ENCODE measurements at regions not wholly inside any gene's neighbourhood (a gene's known extent, or its start where the extent isn't known, plus 50 kb on each side); places are given as distances from the start of the nearest gene placed in this dataset.

- peaks cover 6% of the 10 kb centered on the region for H3K27me3 Mint-ChIP-seq
- CTCF ChIA-PET: no interaction called here
Measured at GRCh38 chr15:25624504-25625177, 185.8 kb upstream of the UBE3A start.

GRCh38 chr15:25623708-25624107 lies 184.9 kb upstream of the UBE3A start:
- ChIA-PET CTCF (no interaction called here), POLR2A (no interaction called here)
- no peak overlapping the region for H3K27ac Mint-ChIP-seq
- DNase-seq: no peak
- no peak overlapping the region for H3K4me3 Mint-ChIP-seq
- peaks cover 2% of the 10 kb centered on the region for H3K27me3 Mint-ChIP-seq
- H3K9me3 Mint-ChIP-seq: no peaks in the 10 kb centered on the region
- intact Hi-C loops (cut with micrococcal nuclease): no loop called here
- H3K4me1 Mint-ChIP-seq (ENCODE audit: low read depth): no peaks in the 10 kb centered on the region
- H3K36me3 Mint-ChIP-seq: no peaks in the 10 kb centered on the region

More at GRCh38 chr15:25624504-25625177, 185.8 kb upstream of the UBE3A start:
- intact Hi-C loops (cut with micrococcal nuclease): no loop called here
- Mint-ChIP-seq H3K27ac (no peak overlapping the region), H3K4me1 (ENCODE audit: low read depth) (no peaks in the 10 kb centered on the region), H3K36me3 (no peaks in the 10 kb centered on the region), H3K4me3 (no peak overlapping the region), H3K9me3 (no peaks in the 10 kb centered on the region)
- POLR2A ChIA-PET: no interaction called here
- no peak for DNase-seq

GRCh38 chr15:25620466-25620865 lies 181.6 kb upstream of the UBE3A start:
- H3K9me3 Mint-ChIP-seq: no peaks in the 10 kb centered on the region
- H3K4me3 Mint-ChIP-seq: no peak overlapping the region
- no peak overlapping the region for H3K27ac Mint-ChIP-seq
- ChIA-PET CTCF (no interaction called here), POLR2A (no interaction called here)
- no peaks in the 10 kb centered on the region for H3K36me3 Mint-ChIP-seq
- intact Hi-C loops (cut with micrococcal nuclease): no loop called here
- no peak for DNase-seq
- H3K4me1 Mint-ChIP-seq (ENCODE audit: low read depth): no peaks in the 10 kb centered on the region
- H3K27me3 Mint-ChIP-seq: no peaks in the 10 kb centered on the region

GRCh38 chr15:25619761-25620160 lies 180.9 kb upstream of the UBE3A start:
- H3K9me3 Mint-ChIP-seq: no peaks in the 10 kb centered on the region
- intact Hi-C loops (cut with micrococcal nuclease): no loop called here
- no peaks in the 10 kb centered on the region for H3K4me1 Mint-ChIP-seq (ENCODE audit: low read depth)
- DNase-seq: no peak
- POLR2A ChIA-PET: no interaction called here
- no peaks in the 10 kb centered on the region for H3K36me3 Mint-ChIP-seq
- H3K4me3 Mint-ChIP-seq: no peak overlapping the region
- CTCF ChIA-PET: no interaction called here
- H3K27me3 Mint-ChIP-seq: no peaks in the 10 kb centered on the region
- no peak overlapping the region for H3K27ac Mint-ChIP-seq

GRCh38 chr15:25619076-25619475 lies 180.3 kb upstream of the UBE3A start:
- Mint-ChIP-seq H3K27ac (no peak overlapping the region), H3K27me3 (no peaks in the 10 kb centered on the region), H3K4me3 (no peak overlapping the region), H3K9me3 (no peaks in the 10 kb centered on the region), H3K36me3 (no peaks in the 10 kb centered on the region), H3K4me1 (ENCODE audit: low read depth) (no peaks in the 10 kb centered on the region)
- DNase-seq: no peak
- CTCF ChIA-PET: no interaction called here
- POLR2A ChIA-PET: no interaction called here
- intact Hi-C loops (cut with micrococcal nuclease): no loop called here

- DNase-seq: no peak
- intact Hi-C loops (cut with micrococcal nuclease): no loop called here
- Mint-ChIP-seq H3K27ac (no peak overlapping the region), H3K4me3 (no peak overlapping the region), H3K27me3 (no peaks in the 10 kb centered on the region), H3K9me3 (no peaks in the 10 kb centered on the region), H3K4me1 (ENCODE audit: low read depth) (no peaks in the 10 kb centered on the region), H3K36me3 (no peaks in the 10 kb centered on the region)
- ChIA-PET POLR2A (no interaction called here), CTCF (no interaction called here)
Measured at GRCh38 chr15:25618161-25618560, 179.3 kb upstream of the UBE3A start.

GRCh38 chr15:25616471-25616870 lies 177.6 kb upstream of the UBE3A start:
- ChIA-PET CTCF (no interaction called here), POLR2A (no interaction called here)
- Mint-ChIP-seq H3K4me1 (ENCODE audit: low read depth) (no peaks in the 10 kb centered on the region), H3K27me3 (no peaks in the 10 kb centered on the region), H3K36me3 (no peaks in the 10 kb centered on the region), H3K9me3 (no peaks in the 10 kb centered on the region), H3K4me3 (no peak overlapping the region), H3K27ac (no peak overlapping the region)
- intact Hi-C loops (cut with micrococcal nuclease): no loop called here
- DNase-seq: no peak

GRCh38 chr15:25613134-25613533 lies 174.3 kb upstream of the UBE3A start:
- ChIA-PET CTCF (no interaction called here), POLR2A (no interaction called here)
- H3K9me3 Mint-ChIP-seq: no peaks in the 10 kb centered on the region
- H3K27ac Mint-ChIP-seq: no peak overlapping the region
- no peaks in the 10 kb centered on the region for H3K27me3 Mint-ChIP-seq
- intact Hi-C loops (cut with micrococcal nuclease): no loop called here
- H3K4me3 Mint-ChIP-seq: no peak overlapping the region
- no peak for DNase-seq
- H3K36me3 Mint-ChIP-seq: no peaks in the 10 kb centered on the region
- H3K4me1 Mint-ChIP-seq (ENCODE audit: low read depth): no peaks in the 10 kb centered on the region

GRCh38 chr15:25611603-25612002 lies 172.8 kb upstream of the UBE3A start:
- DNase-seq: no peak
- H3K27me3 Mint-ChIP-seq: no peaks in the 10 kb centered on the region
- H3K4me3 Mint-ChIP-seq: no peak overlapping the region

GRCh38 chr15:25609371-25609770 lies 170.5 kb upstream of the UBE3A start:
- CTCF ChIA-PET: no interaction called here
- POLR2A ChIA-PET: no interaction called here
- Mint-ChIP-seq H3K9me3 (peaks cover under 1% of the 10 kb centered on the region), H3K4me3 (no peak overlapping the region), H3K27ac (no peak overlapping the region), H3K4me1 (ENCODE audit: low read depth) (no peaks in the 10 kb centered on the region), H3K27me3 (no peaks in the 10 kb centered on the region), H3K36me3 (no peaks in the 10 kb centered on the region)
- intact Hi-C loops (cut with micrococcal nuclease): no loop called here
- no peak for DNase-seq

More at GRCh38 chr15:25611603-25612002, 172.8 kb upstream of the UBE3A start:
- Mint-ChIP-seq H3K36me3 (no peaks in the 10 kb centered on the region), H3K9me3 (no peaks in the 10 kb centered on the region), H3K27ac (no peak overlapping the region), H3K4me1 (ENCODE audit: low read depth) (no peaks in the 10 kb centered on the region)
- ChIA-PET CTCF (interaction anchor here (1.0 kb wide), 1 partner anchor 103 kb away, joined by 3 read pairs; no protein-coding TSS in a partner anchor), POLR2A (no interaction called here)
- intact Hi-C loops (cut with micrococcal nuclease): no loop called here

- H3K4me3 Mint-ChIP-seq: no peak overlapping the region
- no peaks in the 10 kb centered on the region for H3K27me3 Mint-ChIP-seq
- CTCF ChIA-PET: no interaction called here
- peaks cover 5% of the 10 kb centered on the region for H3K9me3 Mint-ChIP-seq
- DNase-seq: no peak
- POLR2A ChIA-PET: no interaction called here
- no peak overlapping the region for H3K27ac Mint-ChIP-seq
- H3K36me3 Mint-ChIP-seq: no peaks in the 10 kb centered on the region
- H3K4me1 Mint-ChIP-seq (ENCODE audit: low read depth): no peaks in the 10 kb centered on the region
- intact Hi-C loops (cut with micrococcal nuclease): no loop called here
Measured at GRCh38 chr15:25608926-25609325, 170.1 kb upstream of the UBE3A start.

GRCh38 chr15:25605151-25605550 lies 166.3 kb upstream of the UBE3A start:
- intact Hi-C loops (cut with micrococcal nuclease): no loop called here

GRCh38 chr15:25600751-25601150 lies 161.9 kb upstream of the UBE3A start:
- intact Hi-C loops (cut with micrococcal nuclease): no loop called here
- no peak for DNase-seq
- ChIA-PET POLR2A (no interaction called here), CTCF (no interaction called here)
- Mint-ChIP-seq H3K36me3 (no peaks in the 10 kb centered on the region), H3K4me1 (ENCODE audit: low read depth) (no peaks in the 10 kb centered on the region), H3K4me3 (no peak overlapping the region), H3K9me3 (peaks cover 7% of the 10 kb centered on the region), H3K27me3 (peaks cover 4% of the 10 kb centered on the region), H3K27ac (no peak overlapping the region)

More at GRCh38 chr15:25605151-25605550, 166.3 kb upstream of the UBE3A start:
- ChIA-PET POLR2A (no interaction called here), CTCF (interaction anchor here (0.7 kb wide), 1 partner anchor 207 kb away, joined by 3 read pairs; no protein-coding TSS in a partner anchor)
- H3K36me3 Mint-ChIP-seq: no peaks in the 10 kb centered on the region
- no peak for DNase-seq
- H3K4me1 Mint-ChIP-seq (ENCODE audit: low read depth): no peaks in the 10 kb centered on the region
- H3K9me3 Mint-ChIP-seq: peaks cover 7% of the 10 kb centered on the region
- no peak overlapping the region for H3K4me3 Mint-ChIP-seq
- H3K27ac Mint-ChIP-seq: no peak overlapping the region
- no peaks in the 10 kb centered on the region for H3K27me3 Mint-ChIP-seq
